Activated T-helper 17 cell treated with anti-CD3 and anti-CD28 coated beads, Interleukin-2, amount 50 U/mL, for 72 hours (primary cell): ENCODE measurements at regions not wholly inside any gene's neighbourhood (a gene's known extent, or its start where the extent isn't known, plus 50 kb on each side); places are given as distances from the start of the nearest gene placed in this dataset.

ENCODE experiments used
- ATAC-seq: fragments of 150-1000 bp; cut with Tn5 transposase; replicated peaks from 2 replicates; pipeline ENCODE4 v1.10.0; 2021; ENCODE audit warnings: mild to moderate bottlenecking, moderate library complexity
- H3K27ac Mint-ChIP-seq: one replicate; pipeline ENCODE4 v1.8.0; 2022; ENCODE audit warnings: mixed read lengths
- H3K27me3 Mint-ChIP-seq: one replicate; pipeline ENCODE4 v1.8.0; 2022; ENCODE audit warnings: mixed read lengths
- H3K36me3 Mint-ChIP-seq: one replicate; pipeline ENCODE4 v1.8.0; 2022; ENCODE audit warnings: low read depth, mild to moderate bottlenecking, mixed read lengths
- H3K4me1 Mint-ChIP-seq: one replicate; pipeline ENCODE4 v1.8.0; 2022; ENCODE audit warnings: mixed read lengths
- H3K4me3 Mint-ChIP-seq: one replicate; pipeline ENCODE4 v1.8.0; 2022; ENCODE audit warnings: mild to moderate bottlenecking, mixed read lengths
- H3K9me3 Mint-ChIP-seq: one replicate; pipeline ENCODE4 v1.8.0; 2022; ENCODE audit warnings: mixed read lengths

DNA sequence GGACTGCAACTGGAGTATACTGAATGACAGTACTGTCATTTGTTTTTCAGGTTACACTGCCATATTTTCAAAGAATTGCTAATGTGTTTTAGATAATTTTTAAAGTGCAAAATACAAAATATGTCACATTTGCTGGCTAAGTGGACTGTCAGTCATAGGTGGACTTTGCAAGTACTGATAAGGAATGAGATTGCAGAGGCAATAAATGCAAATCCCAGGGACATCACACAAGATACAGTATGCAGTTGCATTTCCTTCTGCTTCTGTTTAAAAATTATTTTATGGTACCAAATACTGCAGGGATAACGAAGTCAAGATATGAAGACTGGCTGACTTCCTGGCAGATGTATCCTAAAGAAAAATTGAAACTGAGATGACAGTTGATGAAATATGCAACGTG, 237.6 kb upstream of the MAGI2 start:
- no peaks in the 10 kb centered on the region for H3K27me3 Mint-ChIP-seq
- no peak overlapping the region for H3K4me3 Mint-ChIP-seq
- H3K27ac Mint-ChIP-seq: no peak overlapping the region
- no peaks in the 10 kb centered on the region for H3K36me3 Mint-ChIP-seq
- H3K4me1 Mint-ChIP-seq: no peaks in the 10 kb centered on the region
- no peak for ATAC-seq
- H3K9me3 Mint-ChIP-seq: peaks cover 18% of the 10 kb centered on the region

DNA sequence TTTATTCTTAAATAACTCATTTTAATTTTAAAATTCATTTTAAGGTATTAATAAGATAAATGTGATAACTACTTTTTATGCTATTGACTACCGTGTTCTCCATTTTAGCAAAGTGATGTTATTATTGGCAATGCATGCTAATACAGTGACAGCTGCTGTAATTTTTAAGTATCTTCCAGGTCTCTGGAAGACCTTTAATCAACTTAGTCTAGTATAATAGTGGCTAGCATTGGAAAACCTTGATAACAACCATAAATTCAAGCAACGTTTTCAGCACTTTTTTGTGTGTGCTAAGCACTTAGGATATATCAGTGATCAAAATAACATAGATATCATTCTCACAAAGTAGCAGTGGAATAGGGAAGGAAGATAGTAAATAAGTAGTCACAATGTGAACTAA, 230.9 kb upstream of the MAGI2 start:
- no peak overlapping the region for H3K27ac Mint-ChIP-seq
- no peak for ATAC-seq
- H3K4me1 Mint-ChIP-seq: no peaks in the 10 kb centered on the region
- peaks cover 25% of the 10 kb centered on the region for H3K9me3 Mint-ChIP-seq
- H3K36me3 Mint-ChIP-seq: no peaks in the 10 kb centered on the region
- no peaks in the 10 kb centered on the region for H3K27me3 Mint-ChIP-seq
- H3K4me3 Mint-ChIP-seq: no peak overlapping the region

DNA sequence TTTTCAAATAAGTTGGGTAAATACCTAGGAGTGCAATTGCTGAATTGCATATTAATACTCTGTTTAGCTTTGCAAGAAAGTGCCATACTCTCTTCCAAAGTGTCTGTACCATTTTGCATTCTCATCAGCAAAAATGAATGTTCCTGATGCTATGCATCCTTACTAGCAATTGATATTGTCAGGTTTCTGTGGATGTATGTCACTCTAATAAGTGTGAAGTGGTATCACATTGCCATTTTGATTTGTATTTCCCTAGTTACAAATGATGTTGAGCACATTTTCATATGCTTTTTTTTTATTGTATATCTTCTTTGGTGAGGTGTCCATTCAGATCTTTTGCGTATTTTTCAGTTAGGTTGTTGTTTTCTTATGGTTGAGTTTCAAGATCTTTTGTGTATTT, 230.4 kb upstream of the MAGI2 start:
- H3K4me1 Mint-ChIP-seq: no peaks in the 10 kb centered on the region
- H3K4me3 Mint-ChIP-seq: no peak overlapping the region
- H3K9me3 Mint-ChIP-seq: peaks cover 25% of the 10 kb centered on the region
- H3K36me3 Mint-ChIP-seq: no peaks in the 10 kb centered on the region
- ATAC-seq: no peak
- H3K27ac Mint-ChIP-seq: no peak overlapping the region
- no peaks in the 10 kb centered on the region for H3K27me3 Mint-ChIP-seq

DNA sequence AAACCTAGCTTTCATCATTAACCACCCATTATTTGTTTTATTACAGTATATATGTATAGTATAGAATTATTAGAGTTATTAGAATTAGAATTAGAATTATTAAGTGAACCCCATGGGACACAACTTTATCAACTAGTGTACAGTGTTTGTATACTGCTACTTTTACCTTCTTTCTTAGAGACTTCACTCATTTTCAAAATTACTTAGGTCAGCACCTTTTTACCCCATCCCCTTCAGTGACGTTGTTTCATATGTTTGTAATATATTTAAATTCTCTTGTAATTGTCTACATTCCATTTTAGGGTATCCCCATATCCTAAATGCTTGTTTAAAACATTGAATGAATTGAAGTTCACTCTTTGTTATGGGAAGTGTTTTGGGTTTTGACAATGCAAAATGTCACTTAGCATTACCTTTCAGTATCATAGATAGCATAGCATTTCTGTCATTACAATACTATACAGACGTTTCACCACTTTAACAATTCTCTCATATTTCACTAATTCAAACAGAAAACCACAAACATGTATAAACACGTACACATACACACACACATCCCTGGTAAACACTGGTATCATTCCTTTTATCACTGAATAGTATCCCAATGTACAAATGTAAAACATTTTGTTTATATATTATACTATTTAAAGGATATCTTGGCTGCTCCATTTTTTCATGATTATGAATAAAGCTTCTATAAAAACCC, 229.9 kb upstream of the MAGI2 start:
- no peaks in the 10 kb centered on the region for H3K36me3 Mint-ChIP-seq
- H3K4me1 Mint-ChIP-seq: no peaks in the 10 kb centered on the region
- peaks cover 25% of the 10 kb centered on the region for H3K9me3 Mint-ChIP-seq
- ATAC-seq: no peak
- H3K4me3 Mint-ChIP-seq: no peak overlapping the region
- H3K27me3 Mint-ChIP-seq: no peaks in the 10 kb centered on the region
- H3K27ac Mint-ChIP-seq: no peak overlapping the region

DNA sequence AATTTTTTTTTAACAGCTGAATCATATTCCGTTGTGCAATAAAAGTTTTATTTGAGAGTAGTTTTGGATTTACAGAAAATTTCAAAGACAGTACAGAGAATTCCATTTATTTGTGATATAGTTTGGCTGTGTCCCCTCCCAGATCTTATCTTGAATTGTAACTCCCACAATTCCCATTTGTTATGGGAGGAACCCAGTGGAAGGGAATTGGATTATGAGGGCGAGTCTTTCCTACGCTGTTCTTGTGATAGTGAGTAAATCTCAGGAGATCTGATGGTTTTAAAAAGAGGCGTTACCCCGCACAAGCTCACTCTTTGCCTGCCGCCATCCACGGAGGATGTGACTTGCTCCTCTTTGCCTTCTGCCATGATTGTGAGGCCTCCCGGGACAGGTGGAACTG, 228.0 kb upstream of the MAGI2 start:
- Mint-ChIP-seq H3K36me3 (no peaks in the 10 kb centered on the region), H3K4me3 (no peak overlapping the region), H3K4me1 (no peaks in the 10 kb centered on the region), H3K27me3 (no peaks in the 10 kb centered on the region), H3K9me3 (peaks cover 20% of the 10 kb centered on the region), H3K27ac (no peak overlapping the region)
- ATAC-seq: no peak

DNA sequence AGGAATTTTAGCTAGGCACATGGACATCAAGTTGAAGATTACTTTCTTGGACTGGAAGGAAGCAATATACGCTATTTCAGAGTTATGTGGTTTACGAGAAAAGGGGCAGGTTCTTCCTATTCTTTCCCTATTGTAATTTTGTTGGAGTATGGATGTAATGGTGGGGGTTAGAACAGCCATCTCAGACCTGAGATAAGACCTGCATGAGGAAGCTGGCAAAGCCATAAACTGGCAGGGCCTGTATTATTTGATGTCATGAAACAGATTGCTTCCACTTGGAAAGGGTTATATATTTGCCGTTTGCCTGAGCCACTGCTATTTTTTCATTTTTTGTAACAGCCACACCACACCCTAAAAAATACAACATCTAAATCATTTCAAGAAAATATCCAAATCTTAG, 220.5 kb upstream of the MAGI2 start:
- no peak overlapping the region for H3K27ac Mint-ChIP-seq
- no peaks in the 10 kb centered on the region for H3K4me1 Mint-ChIP-seq
- H3K4me3 Mint-ChIP-seq: no peak overlapping the region
- no peaks in the 10 kb centered on the region for H3K36me3 Mint-ChIP-seq
- no peaks in the 10 kb centered on the region for H3K27me3 Mint-ChIP-seq
- H3K9me3 Mint-ChIP-seq: peaks cover 12% of the 10 kb centered on the region
- no peak for ATAC-seq

DNA sequence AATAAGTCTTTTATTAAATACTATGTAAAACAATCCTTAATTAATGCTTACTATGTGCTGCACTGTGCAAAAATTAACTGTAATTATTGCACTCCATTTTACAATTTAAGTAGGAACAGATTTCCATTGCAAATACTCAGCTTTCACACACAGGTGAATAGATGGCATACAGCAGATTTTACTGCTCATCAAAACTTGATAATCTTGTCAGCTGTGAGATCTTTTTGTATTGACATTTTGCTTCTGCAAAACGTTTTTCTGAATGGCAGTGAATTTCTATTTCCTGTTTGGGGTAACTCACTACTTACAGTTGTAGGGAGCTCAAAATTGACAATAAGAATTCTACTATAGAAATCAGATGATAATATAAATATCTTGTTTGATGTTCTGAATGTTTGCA, 220.0 kb upstream of the MAGI2 start:
- Mint-ChIP-seq H3K9me3 (peaks cover 12% of the 10 kb centered on the region), H3K4me3 (no peak overlapping the region)

DNA sequence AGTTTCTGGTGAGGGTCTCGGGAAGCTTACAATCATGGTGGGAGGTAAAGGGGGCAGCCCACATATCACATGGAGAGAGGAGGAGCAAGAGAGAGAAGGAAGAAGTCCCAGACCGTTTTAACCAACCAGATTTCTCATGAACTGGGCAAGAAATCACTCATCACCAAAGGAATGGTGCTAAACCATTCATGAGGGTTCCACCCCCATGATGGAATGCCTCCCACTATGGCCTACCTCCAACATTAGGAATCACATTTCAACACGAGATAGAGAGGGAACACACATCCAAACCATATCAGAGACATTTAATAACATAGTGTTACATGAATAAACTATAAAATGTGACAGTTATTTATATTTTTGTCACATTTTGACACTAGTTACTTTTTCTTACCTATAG, 214.8 kb upstream of the MAGI2 start:
- peaks cover 20% of the 10 kb centered on the region for H3K9me3 Mint-ChIP-seq

More for the DNA sequence above, 220.0 kb upstream of the MAGI2 start:
- no peaks in the 10 kb centered on the region for H3K4me1 Mint-ChIP-seq
- H3K27ac Mint-ChIP-seq: no peak overlapping the region
- no peaks in the 10 kb centered on the region for H3K36me3 Mint-ChIP-seq
- ATAC-seq: no peak
- no peaks in the 10 kb centered on the region for H3K27me3 Mint-ChIP-seq

DNA sequence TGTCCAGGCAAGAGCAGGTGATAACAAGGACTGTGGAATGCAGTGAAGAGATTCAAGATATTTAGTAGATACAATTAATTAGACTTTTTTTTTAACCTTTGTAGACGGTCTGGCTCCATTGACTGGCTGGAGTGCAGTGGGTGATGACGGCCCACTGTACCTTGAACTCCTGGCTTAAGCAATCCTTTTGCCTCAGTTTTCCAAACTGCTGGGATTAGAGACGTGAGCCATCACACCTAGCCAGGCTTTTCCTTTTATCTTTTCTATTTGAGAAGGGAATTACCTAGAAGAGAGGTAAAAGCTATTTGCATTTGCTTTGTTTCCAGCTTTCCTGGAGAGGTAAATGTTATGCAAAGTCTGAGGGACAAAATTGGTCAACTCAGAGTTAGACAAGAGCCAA, 213.0 kb upstream of the MAGI2 start:
- Mint-ChIP-seq H3K27me3 (no peaks in the 10 kb centered on the region), H3K27ac (no peak overlapping the region), H3K9me3 (peaks cover 16% of the 10 kb centered on the region), H3K36me3 (no peaks in the 10 kb centered on the region), H3K4me3 (no peak overlapping the region), H3K4me1 (no peaks in the 10 kb centered on the region)
- no peak for ATAC-seq

More for the DNA sequence above, 214.8 kb upstream of the MAGI2 start:
- Mint-ChIP-seq H3K27me3 (no peaks in the 10 kb centered on the region), H3K27ac (no peak overlapping the region), H3K4me1 (no peaks in the 10 kb centered on the region), H3K36me3 (no peaks in the 10 kb centered on the region), H3K4me3 (no peak overlapping the region)
- no peak for ATAC-seq

DNA sequence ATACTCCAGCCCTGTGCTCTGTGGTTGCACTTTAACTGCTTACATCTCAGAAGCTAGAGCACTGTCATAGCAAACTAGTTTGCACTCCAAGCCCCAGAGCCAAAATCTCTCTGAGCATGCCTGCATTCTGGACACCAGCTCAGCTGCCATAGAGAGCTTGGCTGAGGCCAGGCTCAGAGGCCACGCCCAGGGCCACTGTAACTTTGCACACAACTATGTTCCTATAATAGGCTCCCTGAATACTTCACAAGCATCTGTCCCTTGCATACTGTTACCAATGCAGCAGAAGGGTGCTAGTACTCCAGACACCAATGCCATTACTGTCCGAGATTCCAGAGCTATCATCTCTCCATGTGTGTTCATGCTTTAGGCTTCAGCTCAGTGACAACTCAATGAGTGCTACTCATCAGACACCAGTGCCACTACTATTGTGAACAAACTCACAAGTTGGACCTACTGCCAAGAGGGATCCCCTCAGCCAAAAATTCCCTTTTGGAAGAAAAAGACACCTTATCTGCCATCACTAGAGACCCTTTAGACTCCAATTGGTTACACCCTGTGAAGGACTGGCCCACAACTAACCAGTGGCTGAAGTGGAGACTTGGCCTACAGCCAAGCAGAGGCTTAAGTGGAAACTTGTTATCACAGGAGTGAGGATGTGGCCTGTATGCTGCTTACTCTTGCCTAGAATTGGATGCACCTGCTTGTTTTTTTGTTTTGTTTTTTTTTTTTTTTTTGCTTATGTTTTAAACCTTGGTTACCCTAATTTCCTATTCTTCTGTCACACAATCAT, 211.6 kb upstream of the MAGI2 start:
- no peaks in the 10 kb centered on the region for H3K27me3 Mint-ChIP-seq
- peaks cover 25% of the 10 kb centered on the region for H3K9me3 Mint-ChIP-seq
- ATAC-seq: no peak
- H3K4me1 Mint-ChIP-seq: no peaks in the 10 kb centered on the region
- no peak overlapping the region for H3K4me3 Mint-ChIP-seq
- no peaks in the 10 kb centered on the region for H3K36me3 Mint-ChIP-seq
- no peak overlapping the region for H3K27ac Mint-ChIP-seq

DNA sequence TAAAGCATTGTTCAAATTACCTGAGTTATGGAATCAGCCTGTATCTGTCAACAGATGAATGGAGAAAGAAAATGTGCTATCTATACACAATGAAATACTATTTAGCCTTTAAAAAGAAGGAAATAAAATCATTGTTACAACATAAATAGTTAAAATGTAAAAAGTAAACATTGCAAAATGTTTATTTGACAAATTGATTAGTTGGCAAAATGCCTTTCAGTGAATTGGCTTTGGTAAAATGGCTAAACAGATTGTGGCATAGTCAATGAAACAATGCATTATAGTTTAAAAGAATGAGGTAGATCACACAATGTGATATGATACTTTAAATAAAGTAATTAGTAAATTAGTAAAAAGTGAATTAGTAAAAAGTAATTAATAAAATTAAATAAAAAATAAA, 204.8 kb upstream of the MAGI2 start:
- no peaks in the 10 kb centered on the region for H3K27me3 Mint-ChIP-seq
- no peaks in the 10 kb centered on the region for H3K4me1 Mint-ChIP-seq
- H3K36me3 Mint-ChIP-seq: no peaks in the 10 kb centered on the region
- no peak for ATAC-seq
- H3K27ac Mint-ChIP-seq: no peak overlapping the region
- H3K9me3 Mint-ChIP-seq: peaks cover 18% of the 10 kb centered on the region
- H3K4me3 Mint-ChIP-seq: no peak overlapping the region

DNA sequence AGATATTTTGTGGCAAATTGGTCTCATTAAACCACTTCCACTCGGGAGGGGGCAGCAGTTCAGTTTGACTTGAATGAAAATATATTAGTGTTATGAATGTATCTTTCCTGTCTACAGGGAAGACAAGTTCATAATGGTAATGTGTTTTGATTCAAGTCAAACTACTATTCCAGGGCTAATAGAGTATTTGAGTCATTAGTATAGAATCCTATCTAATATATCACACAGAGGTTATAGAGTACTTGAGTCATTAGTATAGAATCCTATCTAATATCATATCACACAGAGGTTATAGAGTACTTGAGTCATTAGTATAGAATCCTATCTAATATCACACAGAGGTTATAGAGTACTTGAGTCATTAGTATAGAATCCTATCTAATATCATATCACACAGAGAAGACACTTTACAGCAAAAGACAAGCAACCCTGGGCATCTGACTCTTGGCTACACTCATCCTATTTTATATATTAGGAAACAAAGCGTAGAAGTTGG, 199.7 kb upstream of the MAGI2 start:
- H3K9me3 Mint-ChIP-seq: peaks cover 4% of the 10 kb centered on the region

DNA sequence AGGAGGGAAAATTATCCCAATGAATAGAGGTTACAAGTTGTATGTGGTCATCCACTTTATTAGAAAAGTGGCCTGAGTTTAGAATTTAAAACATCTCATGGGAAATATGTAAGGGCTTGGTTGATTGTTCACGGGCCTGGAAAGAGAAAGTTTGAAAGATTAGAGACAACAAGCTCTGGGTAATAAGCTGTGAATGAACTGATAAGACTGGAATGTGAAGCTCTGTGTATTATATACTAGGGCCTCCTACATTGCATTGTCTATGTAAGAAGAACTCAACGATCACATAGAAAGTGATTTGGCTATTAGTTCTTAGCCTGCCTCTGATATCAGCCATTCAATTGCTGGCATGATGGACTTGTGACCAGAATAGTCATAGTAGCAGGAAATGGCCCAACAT, 199.2 kb upstream of the MAGI2 start:
- Mint-ChIP-seq H3K27me3 (no peaks in the 10 kb centered on the region), H3K4me1 (no peaks in the 10 kb centered on the region), H3K36me3 (no peaks in the 10 kb centered on the region), H3K4me3 (no peak overlapping the region), H3K9me3 (peaks cover 4% of the 10 kb centered on the region), H3K27ac (no peak overlapping the region)
- no peak for ATAC-seq

More for the DNA sequence above, 199.7 kb upstream of the MAGI2 start:
- Mint-ChIP-seq H3K4me3 (no peak overlapping the region), H3K4me1 (no peaks in the 10 kb centered on the region), H3K27me3 (no peaks in the 10 kb centered on the region), H3K27ac (no peak overlapping the region), H3K36me3 (no peaks in the 10 kb centered on the region)
- ATAC-seq: no peak

DNA sequence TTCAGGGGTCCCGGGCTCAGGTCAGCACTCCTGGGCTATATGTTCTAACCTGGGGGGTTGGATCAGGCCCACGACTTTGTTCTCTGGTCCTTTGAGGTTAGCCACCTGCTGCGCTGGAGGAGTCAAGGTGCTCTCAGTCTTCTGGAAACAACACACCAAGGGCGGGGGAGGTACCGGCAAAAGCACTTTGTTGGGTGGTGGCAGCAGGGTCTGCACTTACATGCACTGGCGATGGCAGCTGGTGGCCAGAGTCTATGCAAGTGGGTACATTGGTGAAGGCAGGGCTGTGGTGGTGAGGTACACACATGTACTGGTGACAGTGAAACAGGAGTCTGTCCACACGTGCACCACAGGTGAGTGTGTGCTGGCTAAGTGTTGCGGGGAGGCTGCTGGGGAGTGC, 194.2 kb upstream of the MAGI2 start:
- H3K27ac Mint-ChIP-seq: no peak overlapping the region
- H3K36me3 Mint-ChIP-seq: no peaks in the 10 kb centered on the region
- no peak overlapping the region for H3K4me3 Mint-ChIP-seq
- peaks cover 10% of the 10 kb centered on the region for H3K9me3 Mint-ChIP-seq
- no peaks in the 10 kb centered on the region for H3K4me1 Mint-ChIP-seq
- no peak for ATAC-seq
- no peaks in the 10 kb centered on the region for H3K27me3 Mint-ChIP-seq

DNA sequence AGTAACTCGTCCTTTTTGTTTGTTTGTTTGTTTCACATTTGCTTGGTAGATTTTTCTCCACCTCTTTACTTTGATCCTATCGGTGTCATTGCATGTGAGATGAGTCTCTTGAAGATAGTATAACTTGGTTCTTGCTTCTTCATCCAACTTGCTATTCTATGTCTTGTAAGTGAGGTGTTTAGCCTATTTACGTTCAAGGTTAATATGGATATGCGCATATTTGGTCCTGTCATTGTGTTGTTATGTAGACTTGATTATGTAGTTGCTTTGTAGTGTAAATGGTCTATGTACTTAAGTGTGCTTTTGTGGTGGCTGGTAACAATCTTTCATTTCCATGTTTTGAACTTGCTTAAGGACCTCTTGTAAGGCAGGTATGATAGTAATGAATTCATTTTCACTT, 192.8 kb upstream of the MAGI2 start:
- Mint-ChIP-seq H3K27me3 (no peaks in the 10 kb centered on the region), H3K36me3 (no peaks in the 10 kb centered on the region), H3K4me1 (no peaks in the 10 kb centered on the region), H3K9me3 (peaks cover 14% of the 10 kb centered on the region), H3K27ac (no peak overlapping the region), H3K4me3 (no peak overlapping the region)
- ATAC-seq: no peak
